ENCODE measurements at regions not wholly inside any gene's neighbourhood (a gene's known extent, or its start where the extent isn't known, plus 50 kb on each side); places are given as distances from the start of the nearest gene placed in this dataset.
"Not testable (repeated sequence)": the region's sequence is repeated elsewhere in the genome, so short reads cannot be mapped to it uniquely, and the experiment has no call there.

DNA sequence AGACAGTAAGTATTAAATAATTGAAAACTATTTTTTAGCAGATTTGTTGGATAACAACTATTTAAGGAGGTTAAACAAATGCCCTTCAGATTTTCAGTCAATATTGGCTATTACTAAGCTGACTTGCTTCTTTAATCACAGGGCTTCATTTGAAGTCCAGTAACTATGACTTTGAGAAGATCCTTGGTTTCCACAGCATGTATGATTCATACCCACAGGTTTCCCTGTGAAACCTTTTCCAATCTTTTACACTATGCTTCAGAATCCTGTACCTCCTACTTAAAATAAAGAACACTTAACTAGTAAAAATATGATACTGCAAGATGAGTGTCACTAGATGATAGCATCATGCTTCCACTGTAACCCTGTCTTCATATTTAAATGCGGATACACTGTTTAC lies 211.9 kb downstream of the SPATA31A1 start:
- DNase-seq (ENCODE audit: low spot score) = not testable (repeated sequence)

DNA sequence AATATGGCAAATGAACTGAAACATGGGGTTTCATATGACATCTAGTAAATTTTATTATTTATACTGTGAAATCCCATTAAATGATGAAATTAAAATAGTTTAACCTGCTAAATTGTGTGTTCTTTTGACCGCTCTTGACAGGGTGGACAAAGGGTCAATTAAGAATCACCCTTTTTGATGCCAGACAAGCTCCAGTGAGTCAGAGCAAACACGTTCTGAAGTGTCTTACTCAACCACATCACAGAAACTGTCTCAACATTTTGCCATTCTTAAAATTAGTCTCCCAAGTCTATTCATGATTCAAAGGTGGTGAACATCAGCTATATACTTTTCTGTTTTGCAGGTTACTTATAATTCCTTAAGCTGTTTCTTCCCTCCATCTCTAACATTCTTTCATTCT lies 213.4 kb downstream of the SPATA31A1 start:
- DNase-seq (ENCODE audit: low spot score) = not testable (repeated sequence)

DNA sequence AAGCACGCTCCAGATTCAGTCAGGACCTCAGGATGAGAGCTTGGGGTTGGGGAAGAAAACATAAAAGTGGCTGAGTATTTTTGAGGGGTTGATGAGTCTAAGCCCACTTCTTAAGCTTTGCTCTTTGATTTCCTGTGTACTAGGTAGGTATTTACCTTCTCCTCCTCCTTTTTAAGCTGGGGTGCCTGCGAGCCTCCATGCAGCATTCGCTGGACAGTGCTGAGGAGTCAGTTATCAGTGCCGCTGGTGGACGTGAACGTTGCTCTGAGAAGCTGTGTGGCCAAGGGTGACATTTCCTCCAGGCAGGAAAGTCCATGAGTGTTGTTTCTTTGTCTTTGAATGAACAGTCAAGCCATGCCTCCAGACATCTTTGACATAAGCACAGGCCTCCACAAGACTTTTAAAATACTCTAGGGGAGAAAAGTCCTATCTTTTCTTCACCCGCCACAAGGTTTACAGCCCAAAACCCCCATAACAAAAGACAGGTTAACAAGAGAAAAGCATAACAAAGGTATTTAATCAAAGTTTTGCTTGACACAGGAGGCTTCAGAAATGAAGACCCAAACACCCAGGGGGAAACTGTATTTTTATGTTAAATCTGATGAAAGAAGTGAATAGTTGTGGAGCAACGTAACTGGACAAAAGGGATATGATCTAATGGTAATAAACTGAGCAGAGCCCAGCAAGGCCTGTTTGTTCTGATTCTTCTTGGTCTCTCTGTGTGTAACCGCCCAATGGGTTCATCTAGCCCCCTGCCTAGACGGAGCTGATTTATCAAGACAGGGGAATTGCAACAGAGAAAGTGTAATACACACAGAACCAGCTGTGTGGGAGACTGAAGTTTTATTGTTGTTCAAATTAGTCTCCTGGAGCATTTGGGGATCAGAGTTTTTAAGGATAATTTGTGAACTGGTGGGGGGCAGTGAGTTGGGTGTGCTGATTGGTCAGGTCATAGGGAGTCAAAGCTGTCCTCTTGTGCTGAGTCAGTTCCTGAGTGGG lies 217.9 kb downstream of the SPATA31A1 start:
- DNase-seq (ENCODE audit: low spot score) = not testable (repeated sequence)

DNA sequence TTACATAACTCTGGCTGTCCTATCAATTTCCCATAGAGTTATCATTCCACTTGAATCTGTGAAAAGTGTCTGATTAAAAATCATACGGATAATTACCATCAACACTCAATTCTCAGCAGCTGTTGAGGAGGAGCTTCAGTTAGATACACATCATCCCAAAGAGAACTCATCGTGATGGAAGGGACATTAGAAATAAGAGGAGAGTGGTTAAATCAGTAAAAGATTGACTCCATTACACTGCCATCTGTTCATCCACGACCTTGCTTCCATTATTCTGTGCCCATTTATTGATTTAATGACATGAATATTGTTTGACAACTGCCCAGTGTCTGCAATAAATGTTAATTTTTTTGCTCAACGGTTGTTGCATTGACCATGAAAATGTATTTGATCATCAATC lies 223.5 kb downstream of the SPATA31A1 start:
- not testable (repeated sequence) for DNase-seq (ENCODE audit: low spot score)

DNA sequence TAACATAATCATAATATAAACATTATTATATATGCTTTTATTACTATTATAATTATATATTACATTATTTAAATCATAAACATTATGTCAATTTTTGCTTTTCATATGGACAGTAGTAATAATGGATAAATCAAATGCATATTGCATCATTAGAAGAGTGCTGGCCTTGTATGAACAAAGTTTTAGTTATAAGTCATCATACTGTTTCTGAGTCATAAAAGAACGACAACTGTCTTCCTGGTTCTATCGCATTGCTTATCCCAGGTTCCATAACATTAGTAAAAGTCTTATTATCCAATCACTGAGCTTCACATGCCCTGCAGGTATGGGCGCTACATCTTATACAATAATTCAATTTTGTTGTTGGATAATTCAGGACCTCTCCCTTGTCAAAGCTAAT lies 225.8 kb downstream of the SPATA31A1 start:
- not testable (repeated sequence) for DNase-seq (ENCODE audit: low spot score)

DNA sequence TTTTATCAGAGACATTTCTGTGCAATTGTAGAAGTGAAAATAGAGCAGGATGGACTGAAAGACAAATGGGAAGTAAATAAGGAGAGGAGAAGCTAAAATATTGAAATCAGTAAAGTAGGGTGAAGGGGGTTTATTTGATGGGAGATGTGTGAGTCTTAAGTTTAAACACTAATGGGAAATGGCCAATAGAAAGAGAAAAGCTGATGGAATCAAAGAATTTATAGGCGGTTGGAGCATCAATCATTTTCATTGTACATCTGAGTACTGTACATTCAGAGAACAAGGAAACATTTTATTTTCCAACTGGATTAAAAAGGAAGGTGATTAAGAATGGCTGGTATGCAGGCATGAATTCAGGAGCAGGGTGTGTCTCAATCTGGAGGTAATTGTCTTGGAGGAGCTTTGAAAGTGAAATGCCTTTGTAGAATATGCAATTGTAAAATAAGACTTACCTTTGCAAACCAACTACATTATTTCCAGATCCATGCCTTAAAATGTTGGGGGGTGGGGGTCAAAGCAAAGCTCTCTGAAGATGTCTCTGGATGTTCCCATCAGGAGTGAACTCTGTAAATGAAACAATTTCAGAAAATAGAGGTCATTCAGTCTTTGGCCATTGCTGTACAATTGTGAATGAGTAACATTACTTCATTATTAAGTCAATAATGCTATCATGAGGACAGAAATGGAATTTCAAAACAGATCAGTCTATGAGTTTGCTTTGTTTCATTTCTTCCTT lies 227.4 kb downstream of the SPATA31A1 start:
- not testable (repeated sequence) for DNase-seq (ENCODE audit: low spot score)

DNA sequence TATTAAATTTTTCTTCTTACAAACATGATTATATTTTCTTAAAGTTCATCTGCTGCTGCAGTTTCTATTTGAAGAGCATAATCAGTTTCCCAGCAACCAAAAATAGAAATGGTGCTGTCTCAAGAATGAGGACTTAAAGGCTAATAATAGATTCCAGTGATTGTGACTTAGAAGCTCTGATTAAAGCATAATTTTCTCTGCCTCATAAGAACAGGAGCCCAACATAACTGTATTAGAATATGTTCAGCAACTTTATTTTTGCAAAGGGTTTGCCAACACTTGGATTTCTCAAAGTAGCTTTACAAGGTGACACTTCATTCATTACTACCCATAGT lies 227.9 kb downstream of the SPATA31A1 start:
- DNase-seq (ENCODE audit: low spot score) = not testable (repeated sequence)

DNA sequence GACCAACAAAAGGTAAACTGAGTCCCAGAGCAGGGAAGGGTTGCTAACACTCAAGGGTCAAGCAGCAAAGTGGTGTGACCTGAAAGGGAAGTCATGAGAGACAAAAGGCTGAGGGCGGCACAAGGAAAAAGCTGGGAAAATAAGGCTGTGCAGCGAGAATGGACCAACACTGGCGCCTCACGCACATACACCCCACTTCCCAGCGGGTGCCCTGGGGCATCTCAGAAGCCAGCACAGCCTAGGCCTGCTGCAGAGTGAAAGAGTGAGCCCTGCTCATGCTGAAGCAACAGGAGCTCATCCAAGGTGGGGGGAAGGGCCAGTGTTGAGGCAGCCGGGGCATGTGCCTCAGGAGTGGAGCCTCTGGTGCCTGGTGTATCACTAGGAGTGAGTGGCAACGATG lies 229.8 kb downstream of the SPATA31A1 start:
- not testable (repeated sequence) for DNase-seq (ENCODE audit: low spot score)

DNA sequence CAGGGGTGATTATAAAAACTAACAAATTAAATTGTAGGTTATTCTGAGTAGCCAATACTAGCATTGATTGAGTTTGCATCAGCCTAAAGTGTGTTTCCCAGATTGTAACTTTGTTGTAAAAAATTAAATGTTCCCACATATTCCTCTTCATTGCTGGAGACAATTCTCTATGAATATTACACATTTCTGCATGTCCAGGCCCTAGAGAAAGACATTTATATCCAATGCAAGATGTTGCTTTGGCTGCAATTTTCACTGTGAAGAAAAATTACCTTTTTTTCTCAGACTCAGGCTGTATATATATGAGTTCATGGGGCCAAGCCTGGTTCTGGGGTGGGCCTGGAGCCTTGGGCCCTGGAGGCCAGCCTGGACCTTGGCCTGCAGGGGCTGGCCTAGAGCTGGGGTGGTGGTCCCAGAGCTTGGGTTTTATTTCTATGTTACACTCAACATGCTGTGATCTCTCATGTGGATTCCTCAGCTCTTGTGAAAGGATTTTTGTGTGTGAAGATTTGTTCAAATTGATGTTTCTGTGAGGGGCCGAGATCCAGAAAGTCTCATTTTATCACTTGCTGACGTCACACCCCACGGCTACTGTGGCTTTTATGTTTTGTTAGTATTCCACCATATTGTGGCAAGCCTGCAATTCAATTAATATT lies 232.5 kb downstream of the SPATA31A1 start:
- no peak for DNase-seq (ENCODE audit: low spot score)

DNA sequence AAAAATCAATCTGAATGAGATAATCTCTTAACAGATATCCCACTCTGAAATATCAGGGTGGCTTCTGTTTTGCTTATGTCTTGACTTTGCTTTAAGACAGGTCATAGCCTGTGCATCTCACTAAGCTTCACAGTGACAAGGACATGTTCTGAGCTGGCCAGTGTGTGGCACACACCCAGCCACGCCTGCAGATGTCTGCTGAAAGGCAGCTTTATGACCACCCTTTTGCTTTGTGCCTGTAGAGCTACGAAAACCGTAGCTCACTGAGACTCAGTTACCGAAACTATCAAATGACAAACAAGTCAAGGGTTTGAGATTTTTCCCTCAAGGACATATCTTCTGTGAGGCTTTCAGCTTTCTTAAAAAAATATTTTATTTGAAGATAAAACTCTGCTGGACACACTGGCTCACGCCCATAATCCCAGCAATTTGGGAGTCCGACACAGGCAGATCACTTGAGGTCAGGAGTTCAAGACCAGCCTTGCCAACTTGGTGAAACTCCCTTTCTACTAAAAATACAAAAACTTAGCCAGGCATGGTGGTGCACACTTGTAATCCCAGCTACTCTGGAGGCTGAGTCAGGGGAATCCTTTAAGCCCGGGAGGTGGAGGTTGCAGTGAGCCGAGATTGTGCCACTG lies 233.2 kb downstream of the SPATA31A1 start:
- no peak for DNase-seq (ENCODE audit: low spot score)

DNA sequence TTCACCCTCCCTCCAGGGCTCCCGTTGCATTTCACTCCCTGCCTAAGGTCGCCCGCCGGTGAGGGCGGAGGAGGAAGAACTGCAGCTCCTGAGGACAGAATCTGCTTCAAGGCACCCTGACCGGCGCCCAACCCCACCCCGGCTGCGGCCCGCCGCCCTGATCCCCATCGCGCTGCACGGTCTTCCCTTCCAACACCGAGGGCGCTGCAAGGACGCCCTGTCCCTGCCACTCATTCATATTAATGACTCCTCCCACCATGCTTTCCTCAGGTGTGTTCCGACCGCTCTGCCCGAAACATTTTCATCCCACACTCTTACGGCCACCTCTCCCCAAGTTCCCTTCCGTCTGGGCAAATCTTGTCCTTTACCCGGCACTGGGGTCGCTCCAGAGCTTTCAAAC lies 248.6 kb downstream of the SPATA31A1 start:
- DNase-seq (ENCODE audit: low spot score) = not testable (repeated sequence)

DNA sequence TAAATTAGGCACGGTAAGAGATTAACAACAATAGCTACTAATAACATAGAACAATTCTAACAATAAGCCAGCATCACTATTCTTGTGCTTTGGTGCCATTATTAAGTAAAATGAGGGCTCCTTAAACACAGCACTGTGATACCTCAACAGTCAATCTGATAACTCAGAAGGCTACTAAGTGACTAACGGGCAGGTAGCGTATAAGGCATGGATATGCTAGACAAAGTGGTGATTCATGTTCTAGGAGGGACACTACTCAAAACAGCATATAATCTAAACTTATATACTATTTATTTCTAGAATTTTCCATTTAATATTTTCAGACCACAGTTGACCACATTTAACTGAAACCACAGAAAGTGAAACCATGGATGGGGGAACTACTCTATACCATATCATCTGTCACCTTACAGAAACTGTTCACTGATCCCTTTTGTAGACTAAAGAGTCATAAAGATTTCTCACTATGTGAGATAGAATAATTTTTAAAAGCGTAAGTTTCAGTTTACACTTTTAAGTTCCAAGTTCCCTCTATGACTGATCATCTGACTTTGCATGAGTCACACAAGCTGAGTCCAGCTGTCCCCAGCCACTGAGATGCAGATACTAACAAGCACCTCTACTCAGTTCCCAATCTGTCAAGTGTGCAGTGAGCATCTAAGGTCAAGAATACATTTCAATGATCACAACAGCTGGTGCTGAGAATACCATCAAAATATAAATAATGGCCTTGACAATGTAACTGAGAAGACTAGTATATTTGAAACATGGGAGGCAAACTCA lies 256.2 kb downstream of the SPATA31A1 start:
- DNase-seq (ENCODE audit: low spot score) = not testable (repeated sequence)

DNA sequence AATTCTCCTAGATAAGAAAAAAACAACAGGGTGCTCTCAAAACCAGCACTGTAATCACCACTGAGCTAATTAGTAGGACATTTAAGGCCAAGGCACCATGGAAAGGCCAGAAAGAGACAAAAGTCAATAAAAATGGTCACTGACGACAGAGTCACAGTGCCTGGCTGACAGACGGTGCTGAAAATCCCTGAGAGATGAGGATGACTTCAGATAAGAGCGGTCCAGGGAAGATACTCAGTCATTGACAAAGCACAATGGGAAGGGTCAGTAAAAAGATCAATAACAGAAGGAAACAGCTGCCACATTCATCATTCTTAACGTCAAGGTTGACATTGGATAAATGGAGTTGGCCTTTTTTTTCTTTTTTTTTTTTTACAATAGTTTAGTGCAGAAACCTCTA lies 261.0 kb downstream of the SPATA31A1 start:
- DNase-seq (ENCODE audit: low spot score) = not testable (repeated sequence)

DNA sequence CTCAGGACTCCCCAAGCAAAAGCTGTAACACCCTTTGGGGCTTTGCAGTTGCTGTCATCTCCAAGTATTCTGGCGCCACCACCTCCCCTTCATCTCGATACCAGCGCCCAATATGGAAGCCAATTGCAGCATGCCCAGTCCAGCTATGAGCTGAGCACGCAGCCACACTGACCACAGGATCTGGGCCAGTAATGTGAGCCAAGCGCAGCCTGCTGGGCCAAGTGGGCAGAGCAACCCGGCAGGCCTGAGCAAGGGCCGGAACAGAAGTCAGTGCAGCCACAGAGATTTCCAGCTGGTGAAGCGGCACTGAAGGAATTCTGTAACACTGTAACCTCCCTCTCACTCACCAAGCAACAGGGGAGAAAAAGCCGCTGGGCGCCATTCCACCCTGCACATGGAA lies 268.6 kb downstream of the SPATA31A1 start:
- not testable (repeated sequence) for DNase-seq (ENCODE audit: low spot score)

DNA sequence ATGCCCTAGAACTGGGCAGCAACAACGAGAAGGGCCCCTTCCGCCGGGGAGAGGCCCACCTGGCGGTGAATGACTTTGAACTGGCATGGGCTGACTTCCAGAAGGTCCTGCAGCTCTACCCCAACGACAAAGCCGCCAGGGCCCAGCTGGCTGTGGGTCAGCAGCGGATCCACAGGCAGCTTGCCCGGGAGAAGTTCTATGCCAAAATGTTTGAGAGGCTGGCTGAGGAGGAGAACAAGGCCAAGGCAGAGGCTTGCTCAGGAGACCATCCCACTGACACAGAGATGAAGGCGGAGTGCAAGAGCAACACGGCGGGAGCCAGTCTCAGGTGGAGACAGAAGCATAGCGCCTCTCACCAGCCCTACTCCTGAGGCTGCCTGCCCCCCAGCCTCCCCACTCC lies 276.6 kb downstream of the SPATA31A1 start:
- DNase-seq (ENCODE audit: low spot score) = not testable (repeated sequence)

DNA sequence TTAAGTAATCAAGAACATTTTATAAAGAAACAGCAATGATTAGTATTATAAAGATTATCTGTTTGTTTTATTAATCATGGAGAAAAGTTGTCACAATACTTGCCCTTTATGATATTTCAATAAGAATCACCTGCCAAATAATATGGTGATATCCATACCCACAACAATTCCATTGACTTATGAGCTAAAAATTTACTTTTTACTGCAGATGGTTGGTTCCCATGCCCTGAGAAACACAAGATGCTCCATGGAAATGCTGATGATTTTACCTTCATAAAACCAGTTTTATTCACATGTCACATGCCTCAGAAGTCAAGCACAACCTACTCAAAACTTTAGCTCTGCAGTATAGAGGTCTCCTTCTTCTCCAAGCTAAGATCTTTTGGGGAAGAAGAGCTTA lies 293.6 kb downstream of the SPATA31A1 start:
- DNase-seq (ENCODE audit: low spot score) = not testable (repeated sequence)

DNA sequence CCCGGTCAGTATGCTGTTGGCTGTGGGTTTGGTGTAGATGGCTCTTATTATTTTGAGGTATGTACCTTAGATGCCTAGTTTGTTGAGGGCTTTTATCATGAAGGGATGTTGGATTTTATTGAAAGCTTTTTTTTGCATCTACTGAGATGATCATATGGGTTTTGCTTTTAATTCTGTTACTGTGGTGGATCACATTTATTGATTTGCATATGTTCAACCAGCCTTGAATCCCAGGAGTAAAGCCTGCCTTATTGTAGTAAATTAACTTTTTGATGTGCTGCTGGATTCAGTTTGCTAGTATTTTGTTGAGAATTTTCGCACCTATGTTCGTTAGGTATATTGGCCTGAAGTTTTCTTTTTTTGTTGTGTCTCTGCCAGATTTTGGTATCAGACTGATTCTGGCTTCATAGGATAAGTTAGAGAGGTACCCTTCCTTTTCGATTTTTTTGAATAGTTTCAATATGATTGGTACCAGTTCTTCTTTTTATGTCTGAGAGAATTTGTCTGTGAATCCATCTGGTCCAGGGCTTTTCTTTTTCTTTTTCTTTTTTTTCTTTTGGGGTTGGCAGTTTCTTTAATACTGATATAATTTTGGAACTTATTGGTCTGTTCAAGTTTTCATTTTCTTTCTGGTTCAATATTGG lies 301.6 kb downstream of the SPATA31A1 start:
- DNase-seq (ENCODE audit: low spot score) = not testable (repeated sequence)

DNA sequence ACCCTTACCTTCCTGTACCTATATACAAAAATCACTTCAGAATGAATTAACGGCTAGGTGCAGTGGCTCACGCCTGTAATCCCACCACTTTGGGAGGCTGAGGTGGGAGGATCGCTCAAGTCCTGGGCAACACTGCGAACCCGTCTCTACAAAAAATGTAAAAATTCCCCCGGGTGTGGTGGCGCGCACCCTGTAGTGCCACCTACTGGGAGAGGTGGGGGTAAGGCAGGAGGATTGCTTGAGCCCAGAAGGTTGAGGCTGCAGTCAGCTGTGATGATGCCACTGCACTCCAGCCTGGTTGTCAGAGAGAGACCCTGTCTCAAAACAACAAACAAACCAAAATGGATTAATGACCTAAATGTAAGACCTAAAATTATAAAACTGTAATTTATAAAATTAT lies 307.6 kb downstream of the SPATA31A1 start:
- not testable (repeated sequence) for DNase-seq (ENCODE audit: low spot score)

DNA sequence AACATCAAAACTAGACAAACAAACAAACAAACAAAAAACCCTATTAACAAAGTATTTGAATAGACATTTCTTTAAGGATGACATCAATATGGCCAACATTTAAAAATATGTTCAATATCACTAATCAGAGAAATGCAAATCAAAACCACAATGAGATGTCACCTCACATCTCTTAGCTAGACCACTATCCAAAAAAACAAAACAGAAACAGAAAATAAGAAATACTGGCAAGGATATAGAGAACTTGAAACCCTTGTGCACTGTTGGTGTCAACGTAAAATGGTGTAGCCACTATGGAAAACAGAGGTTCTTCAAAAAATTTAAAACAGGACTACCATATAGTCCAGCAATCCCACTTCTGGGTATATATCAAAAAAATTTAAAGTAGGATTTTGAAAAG lies 308.2 kb downstream of the SPATA31A1 start:
- DNase-seq (ENCODE audit: low spot score) = not testable (repeated sequence)

DNA sequence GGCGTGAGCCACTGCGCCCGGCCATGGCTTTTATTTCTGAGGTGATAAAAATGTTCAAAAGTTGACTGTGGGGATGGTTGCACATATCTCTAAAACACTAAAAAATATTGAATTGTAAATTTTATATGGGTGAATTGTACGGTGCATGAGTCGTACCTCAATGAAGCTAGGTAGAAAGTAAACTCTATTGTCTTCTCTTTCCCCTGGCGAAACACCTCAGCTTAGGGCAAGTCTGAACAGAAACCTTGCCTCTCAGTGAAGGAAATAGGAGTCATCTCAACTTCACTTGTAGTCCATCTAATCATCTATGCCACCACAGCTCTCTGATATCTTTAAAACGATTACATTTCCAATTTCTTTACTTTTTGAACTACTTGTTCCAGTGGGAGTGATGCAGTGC lies 309.6 kb downstream of the SPATA31A1 start:
- DNase-seq (ENCODE audit: low spot score) = not testable (repeated sequence)
